Fibroblast of skin of abdomen (primary cell): ENCODE measurements at regions not wholly inside any gene's neighbourhood (a gene's known extent, or its start where the extent isn't known, plus 50 kb on each side); places are given as distances from the start of the nearest gene placed in this dataset.
"Not testable (repeated sequence)": the region's sequence is repeated elsewhere in the genome, so short reads cannot be mapped to it uniquely, and the experiment has no call there.

Experiments
- DNase-seq: peaks from one replicate; pipeline ENCODE4 v3.0.0-alpha.2; 2013

DNA sequence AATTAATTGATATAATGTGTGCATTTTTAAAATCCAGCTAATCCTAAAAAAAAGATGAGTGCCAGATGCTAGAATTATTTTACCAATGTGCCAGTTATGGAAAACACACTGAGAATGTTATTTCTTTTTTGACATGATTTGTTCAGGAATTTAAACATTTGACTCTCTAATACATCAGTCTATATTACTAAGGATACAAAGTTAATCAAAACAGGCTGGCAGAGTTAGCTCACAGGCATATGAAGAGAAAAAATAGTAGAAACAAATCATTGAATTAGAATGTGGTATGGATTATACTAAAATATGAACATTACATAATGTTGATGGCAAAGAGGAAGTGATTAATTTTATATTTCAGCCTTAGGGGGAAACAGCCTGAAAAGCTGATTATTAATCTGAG is 368.3 kb upstream of the GJE1 start:
- DNase-seq, result peak; percentile 29

DNA sequence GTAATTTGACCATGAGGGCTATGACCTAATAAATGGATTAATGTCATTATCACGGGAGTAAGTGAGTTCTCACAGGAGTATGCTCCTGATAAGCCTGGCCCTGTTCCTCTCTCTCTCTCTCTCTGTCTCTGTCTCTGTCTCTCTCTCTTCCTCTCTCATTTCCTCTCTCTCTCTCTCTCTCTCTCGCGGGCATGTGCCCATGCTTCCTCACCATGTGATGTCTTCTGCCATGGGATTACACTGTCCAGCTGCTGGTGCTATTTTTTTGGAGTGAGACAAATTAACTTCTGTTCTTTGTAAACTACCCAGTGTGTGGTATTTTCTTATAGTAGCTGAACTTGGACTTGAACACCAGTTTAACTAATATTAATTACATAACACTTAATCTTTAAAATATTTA is 374.3 kb upstream of the GJE1 start:
- no peak for DNase-seq

DNA sequence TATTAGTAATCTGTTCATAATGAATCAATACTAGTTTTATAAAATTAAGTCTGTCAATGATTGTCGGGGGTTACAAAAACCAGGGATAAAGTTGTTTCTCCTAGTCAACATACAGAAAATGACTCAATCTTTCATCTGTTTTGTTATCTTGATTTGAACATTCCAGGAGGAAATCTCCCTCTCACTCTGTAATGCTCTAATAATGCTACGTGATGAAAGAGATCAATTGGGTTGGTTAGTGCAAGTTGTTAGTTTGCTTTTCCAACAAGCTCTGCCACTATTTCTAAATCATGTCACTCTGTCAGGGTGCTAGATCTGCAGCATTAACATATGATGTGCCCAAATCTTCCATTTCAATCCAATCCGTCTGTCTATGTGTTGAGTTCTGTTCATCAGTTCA is 379.5 kb upstream of the GJE1 start:
- no peak for DNase-seq

DNA sequence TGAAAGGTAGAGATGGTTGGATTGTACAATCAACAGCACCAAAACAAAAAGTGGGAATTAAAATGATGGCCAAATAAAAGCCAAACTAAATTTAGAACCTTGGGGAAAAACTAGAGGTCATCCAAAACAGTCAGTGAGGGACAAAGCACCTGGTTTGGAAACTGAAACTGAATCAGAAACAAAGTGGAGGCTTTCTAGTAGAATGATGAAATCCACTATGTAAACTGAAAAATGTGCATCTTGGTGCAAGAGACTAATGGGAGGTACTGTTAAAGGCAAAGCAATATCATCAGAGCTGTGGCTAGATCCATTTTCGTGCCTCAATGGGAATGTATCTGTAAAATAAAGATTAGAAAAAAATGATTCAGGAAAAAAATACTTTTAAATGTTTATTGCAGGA is 380.0 kb upstream of the GJE1 start:
- no peak for DNase-seq

DNA sequence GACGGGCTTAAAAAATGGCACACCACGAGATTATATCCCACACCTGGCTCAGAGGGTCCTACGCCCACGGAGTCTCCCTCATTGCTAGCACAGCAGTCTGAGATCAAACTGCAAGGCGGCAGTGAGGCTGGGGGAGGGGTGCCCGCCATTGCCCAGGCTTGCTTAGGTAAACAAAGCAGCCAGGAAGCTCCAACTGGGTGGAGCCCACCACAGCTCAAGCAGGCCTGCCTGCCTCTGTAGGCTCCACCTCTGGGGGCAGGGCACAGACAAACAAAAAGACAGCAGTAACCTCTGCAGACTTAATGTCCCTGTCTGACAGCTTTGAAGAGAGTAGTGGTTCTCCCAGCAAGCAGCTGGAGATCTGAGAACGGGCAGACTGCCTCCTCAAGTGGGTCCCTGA is 386.4 kb upstream of the GJE1 start:
- not testable (repeated sequence) for DNase-seq

DNA sequence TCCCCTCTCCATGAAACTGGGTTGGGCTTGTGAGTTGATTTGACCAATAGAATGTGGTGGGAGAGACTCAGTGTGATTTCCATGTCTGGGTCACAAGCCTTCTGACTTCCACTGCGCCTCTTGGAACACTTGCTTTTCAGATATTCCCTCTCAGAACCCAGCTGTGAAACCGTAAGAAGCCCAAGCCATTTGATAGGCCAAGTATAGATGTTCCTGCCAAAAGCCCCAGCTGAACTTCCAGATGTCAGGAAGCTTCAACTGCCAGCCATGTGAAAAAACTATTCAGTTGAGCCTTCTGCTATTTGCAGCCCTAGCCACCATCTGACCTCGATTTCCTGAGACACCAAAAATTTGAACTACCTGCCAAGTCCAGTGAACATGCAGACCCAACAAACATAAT is 387.8 kb upstream of the GJE1 start:
- DNase-seq, result no peak

DNA sequence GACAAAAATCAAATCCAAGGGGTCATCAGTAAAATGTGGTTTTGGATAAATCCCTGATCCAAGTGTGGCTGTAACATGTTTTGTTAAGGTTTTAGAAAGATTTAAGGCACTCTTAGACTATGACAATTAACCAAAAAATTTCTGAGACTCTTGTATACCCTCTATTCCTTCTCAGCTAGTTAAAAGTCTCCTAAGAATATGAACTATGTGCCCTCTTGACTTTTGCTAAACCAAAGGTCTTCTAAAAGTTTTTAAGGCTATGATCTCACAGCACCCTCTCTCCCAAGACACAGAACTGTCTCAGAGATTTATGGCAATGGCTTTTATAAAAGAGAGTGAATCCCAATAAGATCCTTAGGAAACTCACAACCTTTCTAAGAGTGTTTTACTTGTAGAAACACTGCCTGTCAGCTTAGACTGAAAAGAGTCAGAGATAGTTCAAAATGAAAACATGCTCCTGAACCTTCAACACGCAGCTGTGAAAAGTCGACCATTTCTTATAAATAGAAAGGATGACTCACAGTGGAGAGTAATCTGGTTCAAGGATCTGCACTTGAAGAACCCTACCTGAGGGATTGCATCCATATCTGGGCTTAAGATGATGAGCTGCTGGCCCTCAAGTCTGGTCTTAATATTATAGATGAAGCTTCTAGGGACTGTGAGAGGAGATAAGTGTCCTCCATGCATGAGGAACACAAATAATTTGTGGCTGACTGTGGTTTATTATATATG is 388.4 kb upstream of the GJE1 start:
- DNase-seq, result no peak

DNA sequence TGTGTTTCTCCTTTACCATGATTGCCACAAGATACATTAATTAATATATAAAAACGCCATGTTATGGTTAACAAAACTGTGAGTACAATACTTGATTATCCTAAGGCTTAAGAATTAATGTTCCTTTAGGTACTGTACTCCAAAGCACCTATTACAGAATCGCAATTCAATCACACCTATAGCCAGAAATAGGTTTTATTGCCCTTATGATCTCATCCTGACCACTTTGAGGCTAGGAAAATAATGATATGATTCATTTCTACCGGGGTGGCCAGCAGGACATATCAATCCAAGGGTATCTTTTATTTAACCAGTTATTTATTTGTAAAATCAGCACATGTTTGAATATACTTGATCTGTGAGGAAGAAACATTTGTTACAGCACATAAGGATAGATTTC is 396.6 kb upstream of the GJE1 start:
- no peak for DNase-seq

DNA sequence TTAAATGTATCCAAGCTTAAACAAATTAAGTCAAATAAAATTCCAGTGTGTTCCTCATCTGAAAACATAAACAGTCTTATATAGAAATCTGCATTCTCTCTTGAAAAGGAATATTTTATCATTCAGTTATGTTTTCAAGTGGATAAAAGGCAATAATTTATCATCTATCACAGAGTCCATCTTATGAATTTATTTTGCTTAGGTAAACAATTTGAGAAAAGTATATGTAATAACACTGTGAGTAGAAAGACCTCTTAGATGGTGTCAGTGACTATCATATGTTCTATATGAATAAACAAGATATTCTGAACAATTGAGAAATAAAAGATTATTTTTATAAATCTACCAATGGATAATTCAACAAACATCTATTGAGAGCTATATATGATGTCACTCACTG is 397.6 kb upstream of the GJE1 start:
- no peak for DNase-seq

DNA sequence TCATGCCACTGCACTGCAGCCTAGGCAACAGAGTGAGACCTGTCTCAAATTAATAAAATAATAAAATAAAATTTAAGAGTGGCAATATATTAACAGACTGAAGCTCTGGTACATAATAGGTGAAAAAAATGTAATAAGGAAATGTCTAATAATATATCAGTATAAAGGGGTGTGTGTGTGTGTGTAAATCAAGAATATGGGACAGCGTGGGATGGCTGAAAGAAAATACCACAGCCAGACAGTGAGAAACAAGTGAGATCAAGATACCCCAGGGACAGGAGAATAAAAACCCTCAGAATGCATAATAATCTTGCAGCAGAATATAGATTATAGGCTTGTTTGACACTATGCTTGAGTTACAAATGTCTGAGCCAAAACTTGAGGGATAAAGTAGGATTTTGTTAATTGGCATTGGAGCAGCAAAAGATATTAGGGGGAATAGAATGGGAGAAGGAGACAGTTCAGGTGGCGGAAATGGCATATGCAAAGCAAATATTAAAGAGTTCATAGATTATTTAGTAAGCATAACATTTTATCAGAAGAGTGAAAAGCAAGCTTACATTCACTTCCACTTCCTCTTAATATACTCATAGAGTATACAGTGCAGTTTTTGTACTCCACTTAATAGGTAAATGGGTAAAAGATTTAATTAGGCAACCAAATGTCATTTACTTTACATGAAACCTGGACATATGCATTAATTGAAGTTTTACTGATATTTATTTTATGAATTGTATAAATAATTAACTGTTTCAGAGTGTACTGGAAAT is 398.5 kb upstream of the GJE1 start:
- no peak for DNase-seq

DNA sequence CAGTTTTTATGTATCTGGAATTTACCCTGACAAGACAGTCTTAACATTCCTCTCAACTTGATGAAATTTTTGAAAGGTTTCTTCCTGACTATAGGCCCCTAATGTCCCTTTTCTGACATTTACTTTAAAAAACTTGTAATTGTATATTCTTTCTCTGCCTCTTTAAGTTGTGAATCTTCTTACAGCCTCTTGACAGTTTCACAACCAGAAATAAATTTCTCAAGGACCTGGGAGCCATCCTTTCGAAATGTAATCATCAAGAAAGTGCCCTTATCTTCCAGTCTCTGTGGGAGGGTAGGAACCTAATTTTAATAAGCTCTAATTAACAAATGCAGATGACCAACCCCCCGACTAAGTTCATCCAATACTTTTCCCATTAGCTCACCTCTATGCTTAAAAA is 403.6 kb upstream of the GJE1 start:
- DNase-seq, result no peak

DNA sequence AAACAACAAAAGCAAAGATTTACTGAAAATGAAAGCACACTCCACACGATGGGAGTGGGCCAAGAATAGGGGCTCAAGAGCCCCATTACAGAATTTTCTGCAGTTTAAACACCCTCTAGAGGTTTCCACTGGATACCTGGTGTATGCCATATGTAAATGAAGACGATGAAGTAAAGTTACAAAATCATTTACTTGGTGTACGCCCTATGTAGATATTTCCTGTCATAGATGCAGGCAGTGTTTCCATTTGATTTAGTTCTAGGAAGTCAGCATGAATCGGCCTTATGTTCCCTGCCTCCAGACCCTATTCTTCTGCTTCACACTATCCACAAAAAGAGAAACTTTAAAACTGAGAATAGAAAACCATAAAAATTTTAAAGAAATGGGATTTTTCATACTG is 404.4 kb upstream of the GJE1 start:
- no peak for DNase-seq

DNA sequence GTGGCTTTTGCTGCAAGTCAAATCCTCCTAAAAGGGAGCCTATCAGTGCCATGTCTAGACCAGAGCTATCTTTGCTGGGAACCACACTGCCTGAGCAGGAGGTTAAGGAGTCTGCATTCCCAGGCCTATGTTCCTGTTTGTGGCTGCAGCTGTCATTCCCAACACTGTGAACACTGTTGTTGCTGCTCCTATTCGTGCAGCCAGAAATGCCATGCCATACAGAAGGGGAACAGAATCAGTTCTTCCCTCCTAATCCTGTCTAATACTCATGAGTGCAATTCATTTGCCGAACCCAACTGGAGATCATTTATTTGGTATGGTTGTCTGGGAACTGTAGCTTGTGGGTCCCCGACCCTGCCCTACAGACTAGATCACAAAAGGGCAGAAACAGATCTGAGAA is 406.5 kb upstream of the GJE1 start:
- DNase-seq, result peak; percentile 1

DNA sequence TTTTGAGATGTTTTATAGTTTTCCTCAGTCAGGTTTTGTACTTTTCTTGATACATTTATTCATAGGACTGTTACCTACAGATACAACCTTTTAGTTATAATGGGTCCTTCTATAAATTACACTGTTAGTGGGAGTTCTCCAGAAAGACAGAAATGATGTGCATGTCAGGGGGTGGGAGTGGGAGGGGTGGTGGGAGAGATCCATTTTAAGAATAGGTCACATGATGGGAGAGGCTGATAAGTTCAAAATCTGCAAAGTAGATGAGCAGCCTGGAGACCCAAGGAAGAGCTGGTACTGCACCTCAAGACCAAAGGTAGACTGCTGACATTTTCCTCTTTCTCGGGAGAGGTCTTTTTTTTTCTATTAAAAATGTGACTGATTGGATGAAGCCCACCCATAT is 408.0 kb upstream of the GJE1 start:
- no peak for DNase-seq

DNA sequence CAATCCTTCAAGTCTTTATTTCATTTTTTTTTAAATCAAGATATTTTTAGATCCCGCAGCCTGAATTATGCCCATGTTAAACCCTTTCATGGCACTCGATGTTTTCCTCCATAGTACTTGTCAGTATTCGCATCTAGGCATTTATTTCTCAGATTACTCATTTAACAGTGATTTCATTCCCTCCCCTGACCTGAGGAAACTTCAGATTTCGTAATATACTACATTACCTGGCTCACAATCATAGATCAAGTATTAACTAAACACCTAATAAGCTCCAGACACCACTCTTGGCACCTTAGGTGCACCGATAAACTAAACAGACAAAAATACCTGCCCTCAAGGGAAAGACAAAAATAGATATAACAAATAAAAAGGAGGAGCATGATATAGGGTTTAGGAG is 413.2 kb upstream of the GJE1 start:
- DNase-seq, result no peak

DNA sequence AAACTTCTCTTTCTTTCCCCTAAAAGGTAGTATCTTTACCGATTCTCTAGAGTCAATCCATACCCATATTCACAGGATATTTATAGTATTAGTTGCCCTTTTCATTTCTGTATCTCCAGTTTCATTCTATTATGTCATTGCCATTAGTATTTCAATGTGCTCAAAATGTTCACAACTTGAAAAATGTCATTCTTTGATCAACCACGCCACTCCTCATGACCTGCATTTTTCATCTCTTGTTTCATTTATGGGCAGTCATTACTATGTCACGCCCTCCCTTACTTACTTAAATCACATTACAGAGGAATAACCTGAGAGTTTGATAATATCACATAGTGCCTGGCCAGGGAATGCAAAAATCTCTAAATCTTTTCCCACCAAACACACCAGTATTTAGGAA is 427.3 kb upstream of the GJE1 start:
- no peak for DNase-seq

DNA sequence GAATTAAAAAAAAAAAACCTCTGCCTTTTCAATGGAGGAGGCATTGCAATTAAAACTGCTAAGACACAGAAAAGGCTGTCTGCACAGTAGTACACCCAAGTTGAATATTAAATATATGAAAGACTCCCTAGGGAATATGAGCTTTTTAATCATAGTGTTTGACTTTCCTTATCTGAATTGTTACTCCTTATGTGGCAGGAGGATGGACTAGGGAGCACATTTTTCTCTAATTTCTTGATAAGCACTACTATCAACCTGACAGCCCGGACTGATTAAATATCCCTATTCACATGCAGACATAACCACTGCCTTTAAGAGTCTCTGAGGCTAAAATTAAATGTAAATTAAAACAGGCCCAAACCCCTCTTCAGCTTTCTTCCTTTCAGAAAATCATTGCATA is 428.6 kb upstream of the GJE1 start:
- DNase-seq, result no peak

DNA sequence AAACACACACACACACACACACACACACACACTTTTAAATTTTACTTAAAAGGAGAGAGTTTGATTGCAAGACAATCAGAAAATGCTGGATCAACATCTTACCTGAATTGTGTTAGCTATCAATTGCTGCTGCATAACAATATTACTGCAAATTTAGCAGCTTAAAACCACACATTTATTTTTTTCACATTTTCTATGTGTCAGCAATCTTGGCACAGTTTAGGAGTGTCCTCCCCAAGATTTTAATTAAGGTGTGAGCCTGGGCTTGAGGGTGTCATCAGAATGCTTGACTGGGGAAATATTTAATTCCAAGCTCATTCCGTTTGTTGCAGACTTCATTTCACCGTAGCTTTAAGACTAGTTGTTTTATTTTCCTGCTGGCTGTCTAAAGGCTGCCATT is 431.0 kb upstream of the GJE1 start:
- DNase-seq, result no peak

DNA sequence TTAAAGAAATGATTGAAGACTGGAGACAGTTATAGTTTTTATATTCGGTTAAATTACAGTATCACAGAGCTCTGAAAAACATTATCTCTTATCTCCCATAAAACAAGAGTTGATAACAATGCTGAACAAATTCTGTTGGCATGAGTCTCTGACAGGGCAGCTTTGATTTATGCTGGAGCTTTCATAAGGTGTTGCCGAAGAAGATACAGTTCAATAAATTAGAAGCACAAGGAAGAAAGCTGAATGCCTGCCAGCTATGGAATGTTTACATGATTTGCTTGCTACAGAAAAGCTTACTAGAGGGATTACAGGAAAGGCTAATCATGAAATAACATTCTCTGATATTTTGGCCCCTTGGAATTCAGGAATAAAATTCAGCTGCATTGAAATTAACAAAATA is 431.9 kb upstream of the GJE1 start:
- peak; percentile 33 for DNase-seq

DNA sequence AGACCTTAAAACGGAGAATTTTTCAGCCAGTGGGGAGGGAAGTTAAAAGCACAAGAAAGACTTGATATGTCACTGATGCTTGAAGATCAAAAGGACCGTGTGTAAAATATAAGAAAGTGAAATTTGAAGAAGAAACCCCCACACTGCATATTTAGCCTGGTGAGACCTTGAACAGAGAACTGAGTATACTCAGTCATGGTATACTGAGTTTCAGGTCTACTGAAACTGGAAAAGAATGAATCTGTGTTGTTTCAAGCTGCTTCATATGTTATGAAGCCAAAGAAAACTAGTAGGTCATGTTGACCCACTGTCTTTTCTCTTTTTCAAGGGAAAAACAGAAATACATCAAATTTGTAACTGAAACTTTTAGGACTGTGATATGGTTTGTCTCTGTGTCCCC is 443.8 kb upstream of the GJE1 start:
- DNase-seq, result no peak

DNA sequence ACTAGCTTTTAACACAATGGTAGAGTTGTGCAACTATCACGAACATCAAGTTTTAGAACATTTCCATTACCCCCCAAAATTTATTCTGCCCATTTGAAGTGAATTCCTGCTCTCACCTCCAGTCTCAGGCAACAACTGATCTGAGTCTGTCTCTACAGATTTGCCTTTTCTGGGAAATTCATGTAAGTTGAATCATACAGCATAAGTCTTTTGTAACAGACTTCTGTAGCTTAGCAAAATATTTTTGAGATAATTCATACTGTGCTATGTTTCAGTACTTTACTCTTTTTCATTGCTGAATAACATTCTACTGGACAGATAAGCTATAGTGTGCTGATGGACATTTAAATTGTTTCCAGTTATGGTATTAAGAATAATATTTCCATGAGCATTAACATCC is 447.3 kb upstream of the GJE1 start:
- DNase-seq, result peak; percentile 10

DNA sequence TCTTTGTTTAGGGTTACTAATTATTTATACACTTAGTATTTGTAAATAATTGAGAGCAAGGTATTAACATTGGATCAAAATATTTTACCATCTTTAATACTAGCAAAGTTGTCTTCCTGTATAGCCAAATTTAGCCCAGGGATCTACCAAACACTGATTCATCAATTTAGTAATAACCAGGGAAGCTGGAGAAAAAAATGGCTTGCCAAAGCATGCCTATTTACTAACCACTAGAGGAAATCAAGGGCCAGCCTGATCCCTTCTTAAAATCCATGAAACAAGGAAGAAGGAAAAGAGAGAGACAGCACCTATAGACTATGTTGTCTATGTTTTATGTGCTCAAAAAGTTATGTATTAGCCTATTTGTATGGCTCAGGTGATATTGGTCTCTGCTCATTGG is 450.3 kb upstream of the GJE1 start:
- no peak for DNase-seq

DNA sequence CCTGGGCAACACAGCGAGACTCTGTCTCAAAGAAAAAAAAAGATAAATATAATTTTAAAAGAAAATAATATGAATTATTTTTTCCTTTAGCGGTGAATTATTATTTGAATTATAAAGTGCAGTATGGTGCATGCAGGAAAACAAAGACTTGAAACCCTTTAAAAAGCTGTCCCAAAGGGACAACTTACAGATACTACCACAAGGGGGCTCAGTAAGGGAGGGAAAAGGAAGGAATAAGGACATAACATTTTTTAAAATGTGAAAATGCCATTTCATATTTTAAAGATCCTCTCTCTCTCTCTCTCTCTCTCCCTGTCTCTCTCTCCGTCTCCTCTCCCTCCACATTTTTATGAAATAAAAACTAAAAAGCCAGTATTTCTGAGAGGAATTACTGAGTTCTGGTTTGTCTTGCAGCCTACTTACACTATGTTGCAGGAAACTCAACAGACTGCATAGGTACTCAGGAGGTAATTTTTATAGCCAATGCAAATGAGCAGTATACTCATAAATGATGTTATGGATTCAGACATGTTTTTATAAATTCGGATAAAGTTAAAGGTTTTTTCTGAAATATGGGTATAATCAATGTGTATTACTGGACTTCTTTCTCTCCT is 455.0 kb upstream of the GJE1 start:
- peak; percentile 53 for DNase-seq

DNA sequence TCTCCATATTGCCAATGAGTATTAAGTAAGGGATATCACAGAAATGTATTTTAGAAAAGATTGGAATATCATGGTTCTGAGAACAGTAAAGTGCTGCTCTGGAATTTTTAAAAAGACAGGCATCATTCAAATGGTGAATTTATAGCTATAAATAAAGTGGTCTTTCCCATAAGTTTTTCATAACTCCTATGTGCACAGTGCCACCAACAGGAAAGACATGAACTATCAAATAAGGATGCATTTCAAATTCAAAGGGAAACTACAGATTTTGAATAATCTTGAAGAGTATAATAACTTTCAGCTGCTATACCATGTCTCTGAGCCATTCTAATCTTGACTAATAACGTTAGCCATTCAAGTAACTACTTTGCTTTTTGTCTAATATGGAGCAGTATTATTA is 456.8 kb upstream of the GJE1 start:
- peak; percentile 33 for DNase-seq
